ENCODE measurements at regions not wholly inside any gene's neighbourhood (a gene's known extent, or its start where the extent isn't known, plus 50 kb on each side); places are given as distances from the start of the nearest gene placed in this dataset.

DNA sequence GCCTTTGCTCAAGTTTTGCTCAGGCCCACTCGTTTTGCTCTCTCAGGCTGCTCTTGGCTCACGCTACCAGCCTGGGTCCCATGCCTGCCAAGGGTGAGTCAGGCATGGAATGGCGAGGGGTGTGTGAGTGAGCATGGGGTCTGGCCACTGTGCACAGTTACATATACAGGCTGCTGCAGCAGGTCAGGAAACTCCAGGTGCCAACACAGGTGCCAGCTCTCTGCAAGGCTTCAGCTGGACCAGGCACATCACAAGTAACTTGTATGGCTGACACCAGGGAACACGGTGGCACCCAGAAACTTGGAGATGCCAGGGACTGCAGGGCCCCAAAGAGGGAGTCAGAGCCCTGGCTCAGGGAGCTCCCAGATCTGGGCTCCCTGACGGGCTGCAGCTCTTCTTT lies 146.8 kb downstream of the BTBD3 start:
- intact Hi-C loops (cut with DNase I; ENCODE audit: low total_unique reads), result no loop called here
- DNase-seq (ENCODE audit: low spot score in 2 of 2), result no peak
- no peak overlapping the region for H3K4me3 ChIP-seq (ENCODE audit: low read depth, poor library complexity, severe bottlenecking)
- 82 to 89% methylated on average over 5 of the region's 5 CpGs for WGBS, 2 donors
- no peak for TF ChIP-seq POLR2A (IDR thresholded peaks at IDR 0.05)
- TF ChIP-seq, protein P1, sequence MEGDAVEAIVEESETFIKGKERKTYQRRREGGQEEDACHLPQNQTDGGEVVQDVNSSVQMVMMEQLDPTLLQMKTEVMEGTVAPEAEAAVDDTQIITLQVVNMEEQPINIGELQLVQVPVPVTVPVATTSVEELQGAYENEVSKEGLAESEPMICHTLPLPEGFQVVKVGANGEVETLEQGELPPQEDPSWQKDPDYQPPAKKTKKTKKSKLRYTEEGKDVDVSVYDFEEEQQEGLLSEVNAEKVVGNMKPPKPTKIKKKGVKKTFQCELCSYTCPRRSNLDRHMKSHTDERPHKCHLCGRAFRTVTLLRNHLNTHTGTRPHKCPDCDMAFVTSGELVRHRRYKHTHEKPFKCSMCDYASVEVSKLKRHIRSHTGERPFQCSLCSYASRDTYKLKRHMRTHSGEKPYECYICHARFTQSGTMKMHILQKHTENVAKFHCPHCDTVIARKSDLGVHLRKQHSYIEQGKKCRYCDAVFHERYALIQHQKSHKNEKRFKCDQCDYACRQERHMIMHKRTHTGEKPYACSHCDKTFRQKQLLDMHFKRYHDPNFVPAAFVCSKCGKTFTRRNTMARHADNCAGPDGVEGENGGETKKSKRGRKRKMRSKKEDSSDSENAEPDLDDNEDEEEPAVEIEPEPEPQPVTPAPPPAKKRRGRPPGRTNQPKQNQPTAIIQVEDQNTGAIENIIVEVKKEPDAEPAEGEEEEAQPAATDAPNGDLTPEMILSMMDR (IDR thresholded peaks at IDR 0.05), result no peak

DNA sequence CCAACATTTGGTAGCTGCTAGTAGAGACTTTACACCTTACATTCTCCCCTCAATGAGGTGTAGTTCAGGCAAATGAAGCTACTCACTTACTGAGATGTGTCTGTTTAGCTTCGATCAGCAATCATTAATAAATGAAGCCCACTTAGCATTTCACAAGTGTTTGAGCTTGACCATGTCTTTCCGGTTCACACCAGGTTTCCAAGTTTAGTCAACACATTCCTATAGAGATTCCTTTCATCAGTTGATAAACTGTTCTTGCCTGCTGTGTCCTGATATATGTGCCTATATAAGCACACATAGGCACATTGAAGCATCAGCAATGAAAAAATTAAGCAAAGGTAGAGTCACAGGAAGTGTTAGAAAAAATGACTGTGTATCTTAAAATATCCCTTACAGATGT lies 150.0 kb downstream of the BTBD3 start:
- TF ChIP-seq, protein P1 (IDR thresholded peaks at IDR 0.05), result no peak
- TF ChIP-seq POLR2A (IDR thresholded peaks at IDR 0.05), result no peak
- intact Hi-C loops (cut with DNase I; ENCODE audit: low total_unique reads), result no loop called here
- no peak for DNase-seq (ENCODE audit: low spot score in 2 of 2)
- 95 to 96% methylated on average over 2 of the region's 2 CpGs for WGBS, 2 donors
- H3K4me3 ChIP-seq (ENCODE audit: low read depth, poor library complexity, severe bottlenecking), result no peak overlapping the region

DNA sequence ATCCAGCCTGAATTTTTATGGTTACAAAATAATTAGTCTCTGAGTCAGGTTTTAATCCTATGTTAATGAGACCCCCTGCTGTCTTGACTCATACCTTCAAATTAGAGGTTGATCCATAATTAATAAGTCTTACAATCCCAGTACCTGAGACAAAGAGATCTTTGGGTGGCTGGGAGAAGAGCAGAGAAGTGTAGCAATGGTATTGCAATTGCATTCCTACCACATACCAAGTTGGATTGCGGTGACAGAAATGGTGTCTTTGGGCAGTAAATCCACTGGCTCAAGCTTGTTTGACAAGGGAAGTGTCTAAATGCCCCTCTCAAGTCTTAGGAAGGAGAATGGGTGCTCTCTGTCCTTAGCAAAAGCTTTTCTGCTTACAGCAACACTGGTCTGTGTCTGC lies 150.4 kb downstream of the BTBD3 start:
- no peak overlapping the region for H3K4me3 ChIP-seq (ENCODE audit: low read depth, poor library complexity, severe bottlenecking)
- WGBS, 2 donors, result 78 to 79% methylated on average over 1 of the region's 1 CpG
- TF ChIP-seq, protein P1 (IDR thresholded peaks at IDR 0.05), result no peak
- TF ChIP-seq POLR2A (IDR thresholded peaks at IDR 0.05), result no peak
- no peak for DNase-seq (ENCODE audit: low spot score in 2 of 2)
- intact Hi-C loops (cut with DNase I; ENCODE audit: low total_unique reads), result no loop called here

DNA sequence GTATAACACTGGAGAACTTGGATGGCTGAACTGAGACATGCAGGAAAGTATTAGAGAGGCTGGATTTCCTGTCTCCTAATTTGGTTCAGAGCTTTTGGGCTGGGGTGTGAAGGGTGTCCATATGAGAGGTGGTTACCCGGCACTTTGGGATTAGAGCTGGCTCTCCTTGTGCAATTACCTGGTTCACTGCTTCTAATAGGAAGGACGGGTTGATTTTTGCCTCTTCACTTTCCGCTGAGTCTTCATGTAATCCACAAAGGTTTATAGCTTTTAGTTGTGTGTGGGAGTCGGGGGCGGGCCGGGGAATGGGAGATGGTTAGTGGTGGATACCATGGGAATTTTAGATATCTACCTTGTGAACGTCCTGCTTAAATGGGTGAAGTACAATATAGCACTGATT lies 151.5 kb downstream of the BTBD3 start:
- TF ChIP-seq POLR2A (IDR thresholded peaks at IDR 0.05), result no peak
- TF ChIP-seq, protein P1 (IDR thresholded peaks at IDR 0.05), result no peak
- 87 to 94% methylated on average over 7 of the region's 7 CpGs for WGBS, 2 donors
- intact Hi-C loops (cut with DNase I; ENCODE audit: low total_unique reads), result no loop called here
- H3K4me3 ChIP-seq (ENCODE audit: low read depth, poor library complexity, severe bottlenecking), result no peak overlapping the region
- DNase-seq (ENCODE audit: low spot score in 2 of 2), result no peak

DNA sequence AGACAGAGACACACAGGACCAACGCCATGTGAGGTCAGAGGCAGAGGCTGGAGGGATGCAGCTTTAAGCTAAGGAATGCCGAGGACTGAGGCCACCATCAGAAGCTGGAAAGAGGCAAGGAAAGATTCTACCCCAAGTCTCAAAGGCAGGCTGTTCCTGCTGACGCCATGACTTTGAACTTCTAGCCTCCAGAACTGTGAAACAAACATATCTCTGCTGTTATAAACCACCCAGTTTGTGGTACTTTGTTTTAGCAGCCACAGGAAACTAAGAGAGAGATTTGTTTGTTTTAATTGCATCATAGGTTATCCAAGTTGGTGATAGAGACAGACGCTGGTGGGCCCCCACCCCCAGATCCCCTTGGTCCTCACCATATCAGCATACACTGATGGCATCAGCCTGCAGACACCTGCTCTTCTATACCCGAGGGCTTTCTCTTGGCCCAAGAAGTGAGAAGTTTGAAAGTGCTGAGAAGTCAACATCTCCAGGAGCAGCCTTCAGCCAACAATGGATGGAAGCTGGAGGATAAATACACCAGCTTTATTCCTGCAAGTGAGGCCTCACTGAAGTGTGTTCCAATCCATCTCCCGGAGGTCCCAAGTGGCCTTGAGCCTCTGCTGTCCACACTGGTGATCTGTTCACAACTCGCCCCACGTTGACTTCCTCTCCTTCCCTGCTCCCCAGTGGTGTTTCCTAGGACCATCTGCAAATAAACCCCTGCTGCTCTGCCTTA lies 154.7 kb downstream of the BTBD3 start:
- intact Hi-C loops (cut with DNase I; ENCODE audit: low total_unique reads), result no loop called here
- TF ChIP-seq, protein P1 (IDR thresholded peaks at IDR 0.05), result no peak
- TF ChIP-seq POLR2A (IDR thresholded peaks at IDR 0.05), result no peak
- WGBS, 2 donors, result 83 to 91% methylated on average over 8 of the region's 8 CpGs
- no peak overlapping the region for H3K4me3 ChIP-seq (ENCODE audit: low read depth, poor library complexity, severe bottlenecking)
- no peak for DNase-seq (ENCODE audit: low spot score in 2 of 2)

DNA sequence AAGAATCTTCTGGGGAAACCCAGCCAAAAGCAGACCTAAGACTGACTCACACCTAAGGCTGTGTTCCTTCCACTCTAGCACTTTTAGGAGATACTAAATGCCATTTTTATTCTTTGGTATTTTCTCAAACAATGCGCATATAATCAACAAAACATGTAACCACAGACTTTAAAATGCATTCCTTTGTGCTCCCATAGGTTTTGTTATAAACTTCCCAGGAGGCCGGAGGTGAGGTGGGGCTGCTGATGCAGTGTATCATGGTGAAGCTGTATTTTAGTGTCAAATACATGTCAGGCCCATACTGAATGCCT lies 155.2 kb downstream of the BTBD3 start:
- intact Hi-C loops (cut with DNase I; ENCODE audit: low total_unique reads), result no loop called here
- no peak for DNase-seq (ENCODE audit: low spot score in 2 of 2)
- H3K4me3 ChIP-seq (ENCODE audit: low read depth, poor library complexity, severe bottlenecking), result no peak overlapping the region
- WGBS, 2 donors, result 91 to 96% methylated on average over 2 of the region's 2 CpGs
- TF ChIP-seq, protein P1 (IDR thresholded peaks at IDR 0.05), result no peak
- no peak for TF ChIP-seq POLR2A (IDR thresholded peaks at IDR 0.05)

Measured in lower leg skin (tissue), 4 donors.